ENCODE measurements at regions not wholly inside any gene's neighbourhood (a gene's known extent, or its start where the extent isn't known, plus 50 kb on each side); places are given as distances from the start of the nearest gene placed in this dataset.

DNA sequence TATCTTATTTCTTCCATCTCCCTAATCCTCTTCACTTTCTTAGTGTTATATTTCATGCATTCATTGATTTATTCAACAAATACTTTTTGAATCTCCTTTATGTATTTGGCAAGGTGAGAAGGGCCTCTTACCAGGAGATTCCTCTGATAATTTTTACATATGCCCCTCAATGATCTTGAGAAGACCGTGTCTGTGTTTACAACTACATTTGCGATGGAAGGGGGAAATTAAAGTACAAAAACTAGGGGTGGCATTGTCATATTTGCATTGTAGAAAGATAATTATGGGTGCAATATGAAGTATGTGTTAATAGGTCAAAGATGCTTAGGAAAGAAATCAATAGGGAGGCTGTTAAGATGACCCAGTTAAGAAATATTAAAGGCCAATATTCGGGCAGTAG lies 1108.4 kb upstream of the MIR17HG start:
- no peaks in the 10 kb centered on the region for H3K4me1 ChIP-seq
- no peaks in the 10 kb centered on the region for H3K36me3 ChIP-seq
- no peak overlapping the region for H3K4me3 ChIP-seq
- H3K27me3 ChIP-seq (ENCODE audit: low read depth), result no peaks in the 10 kb centered on the region
- TF ChIP-seq, protein P1, sequence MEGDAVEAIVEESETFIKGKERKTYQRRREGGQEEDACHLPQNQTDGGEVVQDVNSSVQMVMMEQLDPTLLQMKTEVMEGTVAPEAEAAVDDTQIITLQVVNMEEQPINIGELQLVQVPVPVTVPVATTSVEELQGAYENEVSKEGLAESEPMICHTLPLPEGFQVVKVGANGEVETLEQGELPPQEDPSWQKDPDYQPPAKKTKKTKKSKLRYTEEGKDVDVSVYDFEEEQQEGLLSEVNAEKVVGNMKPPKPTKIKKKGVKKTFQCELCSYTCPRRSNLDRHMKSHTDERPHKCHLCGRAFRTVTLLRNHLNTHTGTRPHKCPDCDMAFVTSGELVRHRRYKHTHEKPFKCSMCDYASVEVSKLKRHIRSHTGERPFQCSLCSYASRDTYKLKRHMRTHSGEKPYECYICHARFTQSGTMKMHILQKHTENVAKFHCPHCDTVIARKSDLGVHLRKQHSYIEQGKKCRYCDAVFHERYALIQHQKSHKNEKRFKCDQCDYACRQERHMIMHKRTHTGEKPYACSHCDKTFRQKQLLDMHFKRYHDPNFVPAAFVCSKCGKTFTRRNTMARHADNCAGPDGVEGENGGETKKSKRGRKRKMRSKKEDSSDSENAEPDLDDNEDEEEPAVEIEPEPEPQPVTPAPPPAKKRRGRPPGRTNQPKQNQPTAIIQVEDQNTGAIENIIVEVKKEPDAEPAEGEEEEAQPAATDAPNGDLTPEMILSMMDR (IDR thresholded peaks at IDR 0.05; ENCODE audit: borderline replicate concordance), result no peak
- intact Hi-C loops (cut with micrococcal nuclease), result no loop called here
- H3K27ac ChIP-seq (replicated peaks), result no peak overlapping the region
- no peaks in the 10 kb centered on the region for H3K9me3 ChIP-seq (replicated peaks)
- no peak for DNase-seq

DNA sequence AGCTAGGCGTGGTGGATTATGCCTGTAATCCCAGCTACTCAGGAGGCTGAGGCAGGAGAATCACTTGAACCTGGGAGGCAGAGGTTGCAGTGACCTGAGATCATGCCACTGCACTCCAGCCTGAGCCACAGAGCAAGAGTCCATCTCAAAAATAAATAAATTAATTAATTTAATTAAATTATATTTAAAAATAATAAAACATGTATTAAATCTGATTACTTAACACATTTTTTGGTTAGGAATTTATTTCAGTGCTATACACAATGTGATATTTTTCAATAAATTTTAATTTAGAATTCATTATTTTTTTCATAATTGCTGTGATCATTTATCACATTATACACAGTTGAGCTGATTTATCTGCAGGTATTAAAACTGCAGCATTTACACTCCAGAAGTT lies 1101.5 kb upstream of the MIR17HG start:
- intact Hi-C loops (cut with micrococcal nuclease), result no loop called here
- H3K4me1 ChIP-seq, result no peaks in the 10 kb centered on the region
- TF ChIP-seq, protein P1 (IDR thresholded peaks at IDR 0.05; ENCODE audit: borderline replicate concordance), result no peak
- no peaks in the 10 kb centered on the region for H3K27me3 ChIP-seq (ENCODE audit: low read depth)
- H3K36me3 ChIP-seq, result no peaks in the 10 kb centered on the region
- no peak overlapping the region for H3K4me3 ChIP-seq
- H3K27ac ChIP-seq (replicated peaks), result no peak overlapping the region
- H3K9me3 ChIP-seq (replicated peaks), result peaks cover 13% of the 10 kb centered on the region
- DNase-seq, result no peak

DNA sequence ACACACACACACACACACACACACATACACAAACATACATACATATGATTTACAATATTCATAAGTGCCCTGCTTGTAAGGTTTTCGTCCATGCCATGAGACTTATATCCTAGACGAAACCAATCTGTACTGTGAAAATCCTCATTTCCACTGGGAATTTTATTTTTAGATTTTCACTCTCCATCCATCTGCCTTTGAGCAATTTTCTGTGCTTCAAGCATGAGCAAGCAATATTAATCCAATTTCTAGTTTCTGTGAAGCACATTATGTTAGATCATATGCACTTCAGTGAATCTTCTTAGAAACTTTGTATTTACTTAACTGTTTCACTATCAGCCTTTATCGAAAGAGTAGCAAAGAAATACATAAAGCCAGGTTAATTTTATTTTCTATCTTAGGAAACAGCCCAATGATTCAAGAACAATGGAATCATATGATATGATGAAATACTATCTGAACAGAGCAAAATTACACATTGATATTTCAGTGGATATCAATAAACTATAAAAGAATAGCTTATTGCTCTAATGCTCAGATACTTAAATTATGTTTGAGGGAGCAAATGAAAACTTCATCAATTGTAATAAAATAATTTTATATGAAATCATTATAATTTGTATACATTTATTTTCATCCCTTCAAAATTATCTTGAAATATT lies 1100.7 kb upstream of the MIR17HG start:
- no peaks in the 10 kb centered on the region for H3K36me3 ChIP-seq
- H3K9me3 ChIP-seq (replicated peaks), result peaks cover 21% of the 10 kb centered on the region
- TF ChIP-seq, protein P1 (IDR thresholded peaks at IDR 0.05; ENCODE audit: borderline replicate concordance), result no peak
- intact Hi-C loops (cut with micrococcal nuclease), result no loop called here
- no peak overlapping the region for H3K4me3 ChIP-seq
- no peaks in the 10 kb centered on the region for H3K4me1 ChIP-seq
- DNase-seq, result no peak
- H3K27me3 ChIP-seq (ENCODE audit: low read depth), result no peaks in the 10 kb centered on the region
- no peak overlapping the region for H3K27ac ChIP-seq (replicated peaks)

DNA sequence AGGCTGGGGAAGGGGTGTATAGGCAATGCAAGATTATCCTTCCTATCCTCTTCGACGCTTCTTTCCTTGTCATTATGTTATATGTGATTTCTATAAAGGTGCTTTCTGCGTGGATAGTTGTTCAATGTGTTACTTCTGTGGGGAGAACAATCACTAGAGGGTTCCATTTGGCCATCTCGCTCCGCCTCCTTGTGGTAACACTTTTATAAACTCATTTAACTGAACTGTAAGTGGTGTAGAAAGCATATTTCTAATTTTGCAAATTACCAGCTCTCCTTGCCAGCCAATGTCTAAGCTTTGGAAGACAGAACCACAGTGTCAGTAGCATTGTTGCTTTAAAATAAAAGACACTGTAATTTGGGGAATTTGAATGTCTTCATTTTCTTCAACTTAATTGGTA lies 1093.7 kb upstream of the MIR17HG start:
- no peaks in the 10 kb centered on the region for H3K4me1 ChIP-seq
- no peaks in the 10 kb centered on the region for H3K27me3 ChIP-seq (ENCODE audit: low read depth)
- intact Hi-C loops (cut with micrococcal nuclease), result no loop called here
- H3K36me3 ChIP-seq, result no peaks in the 10 kb centered on the region
- DNase-seq, result no peak
- no peak overlapping the region for H3K27ac ChIP-seq (replicated peaks)
- H3K9me3 ChIP-seq (replicated peaks), result peaks cover 34% of the 10 kb centered on the region
- no peak overlapping the region for H3K4me3 ChIP-seq
- TF ChIP-seq, protein P1 (IDR thresholded peaks at IDR 0.05; ENCODE audit: borderline replicate concordance), result no peak

DNA sequence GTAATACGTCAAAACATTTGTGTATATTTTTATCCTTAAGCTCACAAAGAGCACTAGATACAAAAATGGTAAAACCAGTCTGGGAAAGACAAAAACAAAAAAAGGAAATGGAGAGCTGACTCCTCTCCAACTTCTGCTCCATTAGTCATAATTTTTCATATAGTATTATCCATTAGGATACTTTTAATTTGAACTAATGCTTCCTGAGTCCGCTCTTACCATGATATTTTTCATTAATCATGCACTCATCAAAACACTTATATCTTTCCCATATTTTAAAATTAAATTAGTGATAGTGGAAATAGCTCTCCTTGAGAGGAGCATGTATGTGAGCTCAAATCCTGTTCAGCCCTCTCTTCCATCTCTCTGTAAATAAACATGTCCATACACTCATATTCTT lies 1093.0 kb upstream of the MIR17HG start:
- TF ChIP-seq, protein P1 (IDR thresholded peaks at IDR 0.05; ENCODE audit: borderline replicate concordance), result no peak
- Histone ChIP-seq H3K27ac (replicated peaks) (no peak overlapping the region), H3K27me3 (ENCODE audit: low read depth) (no peaks in the 10 kb centered on the region), H3K4me1 (no peaks in the 10 kb centered on the region), H3K36me3 (no peaks in the 10 kb centered on the region), H3K4me3 (no peak overlapping the region), H3K9me3 (replicated peaks) (peaks cover 34% of the 10 kb centered on the region)
- intact Hi-C loops (cut with micrococcal nuclease), result no loop called here
- no peak for DNase-seq

Measured in left ventricle myocardium inferior (tissue), 1 donor.